ENCODE measurements at regions not wholly inside any gene's neighbourhood (a gene's known extent, or its start where the extent isn't known, plus 50 kb on each side); places are given as distances from the start of the nearest gene placed in this dataset.

GRCh38 chr18:6648581-6648980 is 80.9 kb upstream of the ARHGAP28 start:
- H3K9me3 Mint-ChIP-seq (ENCODE audit: unreplicated experiment): no peaks in the 10 kb centered on the region
- peaks cover 3% of the 10 kb centered on the region for H3K4me1 Mint-ChIP-seq (ENCODE audit: unreplicated experiment)
- no peak overlapping the region for H3K27ac Mint-ChIP-seq (ENCODE audit: unreplicated experiment)
- H3K27me3 Mint-ChIP-seq (ENCODE audit: unreplicated experiment): peaks cover 52% of the 10 kb centered on the region
- no peak for DNase-seq (ENCODE audit: extremely low spot score, unreplicated experiment)
- TF ChIP-seq CTCF (IDR thresholded peaks at IDR 0.05): no peak
- H3K36me3 Mint-ChIP-seq (ENCODE audit: unreplicated experiment): no peaks in the 10 kb centered on the region
- H3K4me3 Mint-ChIP-seq (ENCODE audit: unreplicated experiment): no peak overlapping the region

GRCh38 chr18:6649421-6650126 is 79.9 kb upstream of the ARHGAP28 start:
- TF ChIP-seq CTCF (IDR thresholded peaks at IDR 0.05): no peak
- Mint-ChIP-seq H3K27me3 (ENCODE audit: unreplicated experiment) (peaks cover 52% of the 10 kb centered on the region), H3K36me3 (ENCODE audit: unreplicated experiment) (no peaks in the 10 kb centered on the region), H3K27ac (ENCODE audit: unreplicated experiment) (no peak overlapping the region), H3K4me1 (ENCODE audit: unreplicated experiment) (peaks cover 3% of the 10 kb centered on the region), H3K4me3 (ENCODE audit: unreplicated experiment) (no peak overlapping the region), H3K9me3 (ENCODE audit: unreplicated experiment) (no peaks in the 10 kb centered on the region)
- no peak for DNase-seq (ENCODE audit: extremely low spot score, unreplicated experiment)

- H3K36me3 Mint-ChIP-seq (ENCODE audit: unreplicated experiment): no peaks in the 10 kb centered on the region
- H3K27me3 Mint-ChIP-seq (ENCODE audit: unreplicated experiment): peaks cover 52% of the 10 kb centered on the region
- no peak for DNase-seq (ENCODE audit: extremely low spot score, unreplicated experiment)
- no peak overlapping the region for H3K27ac Mint-ChIP-seq (ENCODE audit: unreplicated experiment)
- H3K9me3 Mint-ChIP-seq (ENCODE audit: unreplicated experiment): no peaks in the 10 kb centered on the region
- no peak for TF ChIP-seq CTCF (IDR thresholded peaks at IDR 0.05)
- H3K4me1 Mint-ChIP-seq (ENCODE audit: unreplicated experiment): peaks cover 3% of the 10 kb centered on the region
- H3K4me3 Mint-ChIP-seq (ENCODE audit: unreplicated experiment): no peak overlapping the region
Observed at GRCh38 chr18:6650127-6650507, 79.4 kb upstream of the ARHGAP28 start.

- TF ChIP-seq CTCF (IDR thresholded peaks at IDR 0.05): no peak
- Mint-ChIP-seq H3K4me3 (ENCODE audit: unreplicated experiment) (no peak overlapping the region), H3K4me1 (ENCODE audit: unreplicated experiment) (peaks cover 3% of the 10 kb centered on the region), H3K36me3 (ENCODE audit: unreplicated experiment) (no peaks in the 10 kb centered on the region), H3K27ac (ENCODE audit: unreplicated experiment) (no peak overlapping the region), H3K9me3 (ENCODE audit: unreplicated experiment) (no peaks in the 10 kb centered on the region), H3K27me3 (ENCODE audit: unreplicated experiment) (peaks cover 56% of the 10 kb centered on the region)
- DNase-seq (ENCODE audit: extremely low spot score, unreplicated experiment): no peak
Observed at GRCh38 chr18:6650747-6651146, 78.8 kb upstream of the ARHGAP28 start.

- DNase-seq (ENCODE audit: extremely low spot score, unreplicated experiment): no peak
- Mint-ChIP-seq H3K27me3 (ENCODE audit: unreplicated experiment) (peaks cover 58% of the 10 kb centered on the region), H3K4me1 (ENCODE audit: unreplicated experiment) (no peaks in the 10 kb centered on the region), H3K9me3 (ENCODE audit: unreplicated experiment) (no peaks in the 10 kb centered on the region), H3K36me3 (ENCODE audit: unreplicated experiment) (no peaks in the 10 kb centered on the region), H3K4me3 (ENCODE audit: unreplicated experiment) (no peak overlapping the region), H3K27ac (ENCODE audit: unreplicated experiment) (no peak overlapping the region)
- TF ChIP-seq CTCF (IDR thresholded peaks at IDR 0.05): no peak
Observed at GRCh38 chr18:6652098-6652497, 77.4 kb upstream of the ARHGAP28 start.
